Mucosa of rectum (tissue), 2 donors: ENCODE measurements at regions not wholly inside any gene's neighbourhood (a gene's known extent, or its start where the extent isn't known, plus 50 kb on each side); places are given as distances from the start of the nearest gene placed in this dataset.

Experiments
- H3K27ac ChIP-seq, 2 donors: one replicate each; pipeline ENCODE4 v1.7.0; 2013; ENCODE audit warnings: inconsistent platforms in 2 of 2, low read depth in 2 of 2, low read length in 2 of 2
- H3K27me3 ChIP-seq, 2 donors: one replicate each; pipeline ENCODE4 v1.7.0; 2013; ENCODE audit warnings: low read length in 2 of 2; ENCODE audit not compliant: control insufficient read depth in 2 of 2, insufficient read depth in 2 of 2
- H3K36me3 ChIP-seq, 2 donors: one replicate each; pipeline ENCODE4 v1.7.0; 2013; ENCODE audit warnings: low read length in 2 of 2; ENCODE audit not compliant: control insufficient read depth in 2 of 2, insufficient read depth in 2 of 2
- H3K4me1 ChIP-seq, 2 donors: one replicate each; pipeline ENCODE4 v1.7.0; 2013; ENCODE audit warnings: low read length in 2 of 2, mild to moderate bottlenecking in 1 of 2; ENCODE audit not compliant: control insufficient read depth in 2 of 2, insufficient read depth in 2 of 2
- H3K4me3 ChIP-seq, 2 donors: one replicate each; pipeline ENCODE4 v1.7.0; 2013; ENCODE audit warnings: low read length in 2 of 2
- H3K9ac ChIP-seq, 2 donors: one replicate each; pipeline ENCODE4 v1.7.0; 2013; ENCODE audit warnings: low read length in 2 of 2, low read depth in 1 of 2, mild to moderate bottlenecking in 1 of 2
- H3K9me3 ChIP-seq, 2 donors: one replicate each; pipeline ENCODE4 v1.7.0; 2013; ENCODE audit warnings: low read length in 2 of 2; ENCODE audit not compliant: control insufficient read depth in 2 of 2
- donor health status: healthy.
- donor health status: Normal muscosa, but diverticular disease.

DNA sequence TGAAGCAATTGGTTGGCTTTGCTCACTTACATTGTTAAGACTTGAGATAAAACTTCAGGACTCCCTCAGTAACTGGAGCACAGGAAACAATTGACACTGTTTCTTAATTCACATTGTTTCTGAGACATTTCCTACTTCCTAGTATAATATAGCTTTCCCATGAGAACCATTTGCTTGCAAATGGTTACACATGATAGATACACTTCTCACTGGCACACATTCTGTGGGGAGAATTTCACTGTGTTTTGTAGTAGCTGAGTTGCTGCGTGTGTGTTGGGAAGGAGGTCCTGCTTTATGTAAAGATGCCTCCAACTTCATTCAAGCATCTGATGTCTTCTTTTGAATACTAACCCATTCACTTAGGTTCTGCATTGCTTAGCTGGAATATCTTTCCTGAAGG is 85.3 kb upstream of the SLC4A4 start:
- no peaks in the 10 kb centered on the region for H3K4me1 ChIP-seq
- no peak overlapping the region for H3K27ac ChIP-seq
- no peaks in the 10 kb centered on the region for H3K9me3 ChIP-seq
- H3K36me3 ChIP-seq = peaks cover 9 to 27% of the 10 kb centered on the region in 2 donors
- H3K9ac ChIP-seq = no peak overlapping the region
- no peaks in the 10 kb centered on the region for H3K27me3 ChIP-seq
- H3K4me3 ChIP-seq = no peak overlapping the region

DNA sequence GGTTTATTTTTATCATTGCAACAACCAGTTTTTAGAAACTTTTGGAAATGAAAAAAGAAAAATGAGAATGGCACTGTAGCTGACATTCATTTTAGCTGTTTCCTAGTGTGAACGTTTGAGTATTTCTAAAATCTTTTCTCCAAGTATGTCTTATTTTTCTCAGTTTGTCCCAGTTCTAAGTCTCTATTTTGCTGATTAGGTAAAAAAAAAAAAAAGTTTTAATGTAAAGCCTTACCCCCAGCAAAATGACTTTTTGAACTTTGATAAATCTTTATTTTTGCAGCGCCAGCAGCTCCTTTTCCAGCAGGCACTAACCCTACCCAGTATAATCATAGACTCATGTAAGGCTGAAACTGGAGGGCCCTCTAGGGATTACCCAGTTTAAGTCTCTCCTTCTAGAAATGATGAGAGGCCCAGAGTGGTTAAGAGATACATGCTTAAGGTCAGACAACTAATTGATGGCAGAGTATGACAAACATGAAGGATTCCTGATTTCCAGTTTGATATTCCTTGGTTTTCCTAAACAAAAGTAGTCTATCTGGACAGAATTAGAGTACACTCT is 84.3 kb upstream of the SLC4A4 start:
- no peak overlapping the region for H3K27ac ChIP-seq
- no peak overlapping the region for H3K4me3 ChIP-seq
- no peak overlapping the region for H3K9ac ChIP-seq

DNA sequence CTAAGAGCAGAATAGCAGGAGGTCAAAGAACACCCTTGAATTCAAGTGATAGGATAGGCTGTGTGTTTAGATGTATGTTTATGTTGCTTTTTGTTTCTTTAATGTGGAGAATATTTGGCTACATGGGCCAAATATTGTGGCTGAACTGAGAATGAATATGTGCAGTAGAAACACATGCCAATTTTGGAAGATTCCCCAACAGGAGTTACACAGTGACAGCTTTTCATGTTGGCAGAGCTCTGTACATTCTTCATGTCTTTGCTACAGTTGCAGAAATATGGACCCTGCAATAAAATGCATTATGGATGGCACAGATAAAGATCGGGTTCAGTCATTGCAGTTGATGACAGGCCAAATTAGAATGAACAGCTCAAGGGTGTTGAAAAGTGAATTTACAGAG is 82.8 kb upstream of the SLC4A4 start:
- no peaks in the 10 kb centered on the region for H3K9me3 ChIP-seq
- H3K27me3 ChIP-seq = no peaks in the 10 kb centered on the region
- H3K4me3 ChIP-seq = no peak overlapping the region
- H3K36me3 ChIP-seq = peaks cover 9 to 26% of the 10 kb centered on the region in 2 donors
- H3K4me1 ChIP-seq = no peaks in the 10 kb centered on the region
- H3K9ac ChIP-seq = no peak overlapping the region
- H3K27ac ChIP-seq = no peak overlapping the region

More for the DNA sequence above, 84.3 kb upstream of the SLC4A4 start:
- Histone ChIP-seq H3K9me3 (no peaks in the 10 kb centered on the region), H3K36me3 (peaks cover 9 to 28% of the 10 kb centered on the region in 2 donors), H3K27me3 (no peaks in the 10 kb centered on the region), H3K4me1 (no peaks in the 10 kb centered on the region)

DNA sequence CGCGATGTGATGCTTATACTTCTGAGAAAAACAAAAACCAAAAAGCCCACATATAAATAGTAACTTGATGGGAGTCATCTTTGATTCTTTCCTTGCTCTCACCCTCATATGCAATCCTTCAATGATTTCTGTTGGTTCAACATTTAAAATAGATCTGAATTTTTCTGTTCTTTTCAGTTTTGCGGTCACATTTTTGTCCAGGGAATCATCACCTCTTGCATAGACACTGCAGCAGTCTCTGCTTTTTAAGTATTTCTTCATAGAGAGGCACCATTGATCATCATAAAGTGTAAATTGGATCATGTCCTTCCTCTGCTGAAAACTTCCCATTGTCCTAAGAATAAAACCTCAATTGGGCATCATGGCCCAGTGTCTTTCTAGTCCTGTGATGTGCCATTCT is 81.1 kb upstream of the SLC4A4 start:
- Histone ChIP-seq H3K4me3 (no peak overlapping the region), H3K27ac (no peak overlapping the region), H3K4me1 (no peaks in the 10 kb centered on the region), H3K36me3 (peaks cover 9 to 26% of the 10 kb centered on the region in 2 donors), H3K9ac (no peak overlapping the region), H3K27me3 (no peaks in the 10 kb centered on the region), H3K9me3 (no peaks in the 10 kb centered on the region)

DNA sequence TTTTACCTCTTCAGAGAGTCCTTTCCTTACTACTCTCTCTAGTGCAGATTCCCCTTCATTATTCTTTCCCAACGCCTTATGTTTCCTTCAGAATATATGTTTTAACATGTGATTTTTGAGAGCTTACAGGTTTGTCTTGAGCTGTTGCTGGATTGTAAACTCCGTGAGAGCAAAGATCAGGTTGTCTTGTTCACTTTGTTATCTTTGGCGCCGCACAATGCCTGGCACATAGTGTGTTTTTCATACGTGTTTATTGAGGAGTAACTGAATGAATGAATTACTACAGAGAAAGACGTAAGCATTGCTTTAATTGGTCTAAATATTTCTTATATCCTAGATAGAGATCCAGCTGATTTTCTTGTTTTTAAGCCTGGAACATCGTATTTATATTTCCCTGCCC is 80.5 kb upstream of the SLC4A4 start:
- Histone ChIP-seq H3K9me3 (no peaks in the 10 kb centered on the region), H3K27ac (no peak overlapping the region), H3K4me1 (no peaks in the 10 kb centered on the region), H3K4me3 (no peak overlapping the region), H3K9ac (no peak overlapping the region), H3K27me3 (no peaks in the 10 kb centered on the region), H3K36me3 (peaks cover 9 to 26% of the 10 kb centered on the region in 2 donors)

DNA sequence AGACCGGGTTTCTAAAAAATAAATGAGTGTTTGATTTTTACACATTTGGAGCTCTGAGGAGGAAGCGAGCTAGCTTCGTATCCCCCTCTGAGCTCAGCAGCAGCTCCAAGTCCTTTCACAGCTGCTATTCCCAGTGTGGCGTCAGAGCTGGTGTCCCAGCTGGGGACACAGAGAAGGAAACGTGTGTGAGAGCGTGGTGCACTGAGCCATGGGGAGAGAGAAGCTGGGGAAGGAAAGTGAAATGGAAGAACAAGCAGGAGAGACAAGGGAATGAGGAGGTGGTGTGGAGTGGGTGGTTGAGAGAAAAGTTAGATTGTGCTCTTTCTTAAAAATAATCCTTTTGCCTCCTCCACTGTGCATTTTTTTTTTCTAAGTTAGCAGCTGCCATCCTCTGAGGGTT is 79.5 kb upstream of the SLC4A4 start:
- no peaks in the 10 kb centered on the region for H3K9me3 ChIP-seq
- no peak overlapping the region for H3K9ac ChIP-seq
- no peaks in the 10 kb centered on the region for H3K4me1 ChIP-seq
- H3K4me3 ChIP-seq = no peak overlapping the region
- peaks cover 9 to 26% of the 10 kb centered on the region in 2 donors for H3K36me3 ChIP-seq
- no peaks in the 10 kb centered on the region for H3K27me3 ChIP-seq
- H3K27ac ChIP-seq = no peak overlapping the region

DNA sequence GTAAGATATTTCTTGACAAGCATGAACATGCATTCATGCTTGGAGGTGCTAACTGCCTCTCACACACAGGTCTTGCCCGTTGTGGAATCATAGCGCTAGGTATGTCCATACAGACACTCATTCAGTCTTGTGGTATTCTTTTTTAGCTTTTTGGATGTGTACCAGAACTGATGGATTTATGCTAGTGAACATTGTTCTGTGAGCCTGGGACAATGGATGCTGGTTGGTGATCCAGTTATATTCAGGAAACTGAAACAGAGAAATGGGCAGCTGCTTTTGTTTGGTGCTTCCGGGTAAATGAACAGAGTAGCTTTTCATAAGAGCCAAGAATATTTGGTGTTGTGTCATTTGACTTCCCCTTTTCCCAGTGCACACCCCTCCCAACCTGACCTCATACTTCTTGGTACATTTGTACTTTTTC is 78.9 kb upstream of the SLC4A4 start:
- no peaks in the 10 kb centered on the region for H3K4me1 ChIP-seq
- no peak overlapping the region for H3K9ac ChIP-seq
- no peaks in the 10 kb centered on the region for H3K9me3 ChIP-seq
- H3K36me3 ChIP-seq = peaks cover 9 to 25% of the 10 kb centered on the region in 2 donors
- H3K4me3 ChIP-seq = no peak overlapping the region
- H3K27me3 ChIP-seq = no peaks in the 10 kb centered on the region
- H3K27ac ChIP-seq = no peak overlapping the region

DNA sequence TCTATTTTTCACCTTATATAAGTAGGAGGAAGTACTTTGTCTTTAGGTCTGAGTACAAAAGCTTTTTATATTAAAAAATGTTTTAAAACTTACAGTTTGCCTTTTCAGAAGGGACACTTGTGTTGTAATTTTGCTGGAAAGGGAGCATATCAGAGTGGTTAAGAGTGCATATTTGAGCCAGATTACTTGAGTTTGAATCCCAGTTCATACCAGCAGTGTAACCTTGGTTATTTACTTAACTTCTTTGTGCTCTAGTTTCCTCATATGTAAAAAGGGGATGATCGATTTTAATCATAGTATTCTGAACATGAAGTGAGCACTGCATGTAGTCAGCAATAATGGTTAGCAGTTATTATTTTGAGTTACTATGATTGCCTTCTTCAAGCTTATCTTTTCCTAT is 78.3 kb upstream of the SLC4A4 start:
- no peak overlapping the region for H3K9ac ChIP-seq
- H3K4me1 ChIP-seq = no peaks in the 10 kb centered on the region
- H3K9me3 ChIP-seq = no peaks in the 10 kb centered on the region
- H3K4me3 ChIP-seq = no peak overlapping the region
- H3K27ac ChIP-seq = no peak overlapping the region
- no peaks in the 10 kb centered on the region for H3K27me3 ChIP-seq
- H3K36me3 ChIP-seq = peaks cover 8 to 19% of the 10 kb centered on the region in 2 donors

DNA sequence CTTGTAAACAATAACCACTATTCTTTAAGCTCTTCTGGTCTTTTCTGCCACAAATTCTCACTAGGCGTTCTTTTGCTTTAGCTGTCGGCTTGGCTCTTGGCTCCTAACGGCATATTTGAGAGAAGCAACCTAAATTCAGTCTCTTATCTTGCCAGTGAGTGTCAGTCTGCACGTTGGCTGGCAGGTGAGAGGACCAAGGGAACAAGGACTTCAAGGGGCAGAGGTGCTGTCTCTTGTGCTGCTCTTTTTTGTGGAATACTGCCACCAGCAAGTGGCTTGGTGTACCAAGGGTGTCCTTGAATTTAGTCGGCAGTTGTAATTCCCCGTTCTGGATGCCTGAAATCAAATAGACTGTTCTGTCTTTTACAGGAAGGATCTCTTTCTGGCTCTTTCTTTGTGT is 77.8 kb upstream of the SLC4A4 start:
- Histone ChIP-seq H3K4me1 (peaks cover 0 to under 1% of the 10 kb centered on the region in 2 donors), H3K4me3 (no peak overlapping the region), H3K36me3 (peaks cover 4 to 15% of the 10 kb centered on the region in 2 donors), H3K27ac (no peak overlapping the region), H3K9me3 (no peaks in the 10 kb centered on the region), H3K27me3 (no peaks in the 10 kb centered on the region), H3K9ac (no peak overlapping the region)

DNA sequence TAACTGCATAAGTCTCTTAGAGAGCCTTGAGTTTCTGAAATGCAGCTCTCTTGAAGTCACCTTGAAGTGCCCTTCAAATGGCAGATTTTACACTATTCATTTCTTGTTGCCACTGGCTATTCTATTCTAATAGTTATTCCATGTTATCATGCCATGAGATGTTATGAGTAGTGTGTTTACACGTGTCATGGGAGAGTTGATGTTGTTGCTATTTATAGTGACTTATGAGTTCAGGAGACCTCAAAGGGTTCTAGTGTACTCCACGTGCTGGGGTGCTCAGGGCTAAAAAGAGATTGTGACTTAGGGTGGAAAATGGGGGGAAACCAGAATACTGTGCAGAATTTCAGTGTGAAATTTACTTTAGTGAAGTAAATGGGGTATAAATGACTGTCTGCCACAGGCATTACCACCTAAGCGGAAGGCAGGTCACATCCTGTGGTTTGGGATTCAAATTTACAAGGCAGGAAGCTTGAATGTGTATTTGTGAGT is 77.1 kb upstream of the SLC4A4 start:
- Histone ChIP-seq H3K4me1 (peaks cover 0 to 4% of the 10 kb centered on the region in 2 donors), H3K4me3 (no peak overlapping the region), H3K9me3 (no peaks in the 10 kb centered on the region), H3K36me3 (peaks cover 3 to 9% of the 10 kb centered on the region in 2 donors), H3K27ac (no peak overlapping the region), H3K27me3 (no peaks in the 10 kb centered on the region), H3K9ac (no peak overlapping the region)
